DMS 273 (cell line): ENCODE measurements at regions not wholly inside any gene's neighbourhood (a gene's known extent, or its start where the extent isn't known, plus 50 kb on each side); places are given as distances from the start of the nearest gene placed in this dataset.
"Not testable (repeated sequence)": the region's sequence is repeated elsewhere in the genome, so short reads cannot be mapped to it uniquely, and the experiment has no call there.

Experiments
- DNase-seq: peaks from one replicate; lab custom pipeline; 2025; ENCODE audit not compliant: unreplicated experiment; lab: John Stamatoyannopoulos, UW

GRCh38 chr5:103389357-103389756 lies 130.8 kb downstream of the MACIR start:
- DNase-seq: no peak

DNA sequence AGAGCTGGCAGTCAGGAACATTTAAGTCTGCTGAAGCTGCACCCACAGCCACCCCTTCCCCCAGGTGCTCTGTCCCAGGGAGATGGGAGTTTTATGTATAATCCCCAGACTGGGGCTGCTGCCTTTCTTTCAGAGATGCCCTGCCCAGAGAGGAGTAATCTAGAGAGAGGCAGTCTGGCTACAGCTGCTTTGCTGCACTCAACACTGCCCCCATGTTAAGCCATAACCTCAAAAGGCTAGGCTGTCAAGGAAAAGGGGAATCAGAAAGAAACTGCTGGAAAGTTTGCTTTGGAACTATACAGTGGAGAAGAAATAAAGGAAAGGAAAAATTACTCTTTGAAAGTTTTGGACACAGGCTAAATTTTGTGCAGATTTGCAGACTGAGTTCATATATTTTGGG lies 127.2 kb downstream of the MACIR start:
- DNase-seq: no peak

GRCh38 chr5:103377638-103378037 lies 119.1 kb downstream of the MACIR start:
- DNase-seq: not testable (repeated sequence)

- no peak for DNase-seq
Observed at GRCh38 chr5:103375863-103376591, 117.5 kb downstream of the MACIR start.

- DNase-seq: peak; percentile 58
Observed at GRCh38 chr5:103375350-103375749, 116.8 kb downstream of the MACIR start.

GRCh38 chr5:103374473-103374963 lies 116.0 kb downstream of the MACIR start:
- DNase-seq: no peak

DNA sequence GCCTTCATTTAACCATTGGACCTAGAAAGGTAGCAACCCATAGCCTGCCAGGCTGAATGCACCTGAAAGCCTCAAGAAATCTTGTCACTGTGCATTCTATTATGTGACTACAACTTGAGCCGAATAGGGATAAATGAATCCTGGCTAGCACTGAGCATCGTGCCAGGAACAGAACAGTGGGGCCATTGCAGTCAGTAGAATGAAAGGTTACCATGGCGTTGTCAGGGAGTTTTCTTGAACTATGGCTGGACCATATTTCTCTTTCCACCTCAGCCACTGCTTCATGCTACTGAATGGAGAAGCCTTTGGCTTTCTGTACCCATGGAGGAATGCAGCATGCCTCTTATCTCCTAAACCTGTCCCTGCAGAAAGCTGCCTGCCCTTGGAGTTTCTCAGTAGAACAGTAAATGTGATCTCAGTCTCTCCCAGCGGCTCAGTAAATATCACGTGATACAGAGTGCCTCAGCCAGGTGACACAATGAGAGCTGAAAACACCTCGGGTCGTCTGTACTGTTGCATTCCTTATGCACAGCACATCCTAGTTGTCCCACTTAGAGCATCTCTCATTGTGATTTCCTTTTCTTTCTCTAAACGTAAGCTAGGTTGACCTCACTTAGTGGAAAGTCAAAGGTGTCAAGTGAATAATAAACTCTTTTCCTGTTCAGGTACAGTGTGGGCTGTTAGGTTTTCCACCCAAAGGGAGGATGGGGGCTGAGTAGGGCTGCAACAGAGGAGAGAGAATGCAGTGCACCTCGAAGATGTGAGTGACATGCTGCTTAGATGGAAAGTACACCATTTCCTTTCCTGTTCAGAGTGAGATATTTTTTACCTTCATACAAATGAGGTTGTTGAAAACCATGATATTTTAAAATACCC lies 115.3 kb downstream of the MACIR start:
- no peak for DNase-seq

DNA sequence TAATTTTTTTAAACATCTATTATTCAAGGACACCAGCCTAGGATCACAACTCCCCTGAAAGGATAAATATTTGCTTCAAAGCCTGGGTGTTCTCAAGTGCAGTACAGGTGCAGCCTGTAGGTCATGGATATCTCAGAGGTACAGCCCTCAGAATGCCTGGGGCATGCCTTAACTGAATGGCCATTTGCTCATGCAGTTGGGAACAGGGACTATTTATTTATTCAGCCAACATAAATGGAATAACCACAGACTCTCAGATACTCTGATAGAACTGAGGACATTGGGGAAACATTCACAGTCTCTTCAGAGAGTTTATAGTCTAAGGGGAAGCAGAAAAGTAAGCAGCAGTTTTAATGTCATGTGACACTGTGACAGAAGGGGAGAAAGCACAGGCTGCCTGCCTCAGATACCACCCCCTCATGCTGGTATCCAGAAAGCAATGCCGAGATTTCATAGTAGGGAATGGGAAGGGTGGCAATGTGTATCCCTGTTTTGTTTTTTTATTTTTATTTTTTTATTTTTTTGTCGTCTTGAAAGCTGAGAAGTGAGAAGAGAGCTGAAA lies 112.6 kb downstream of the MACIR start:
- DNase-seq: peak; percentile 33

DNA sequence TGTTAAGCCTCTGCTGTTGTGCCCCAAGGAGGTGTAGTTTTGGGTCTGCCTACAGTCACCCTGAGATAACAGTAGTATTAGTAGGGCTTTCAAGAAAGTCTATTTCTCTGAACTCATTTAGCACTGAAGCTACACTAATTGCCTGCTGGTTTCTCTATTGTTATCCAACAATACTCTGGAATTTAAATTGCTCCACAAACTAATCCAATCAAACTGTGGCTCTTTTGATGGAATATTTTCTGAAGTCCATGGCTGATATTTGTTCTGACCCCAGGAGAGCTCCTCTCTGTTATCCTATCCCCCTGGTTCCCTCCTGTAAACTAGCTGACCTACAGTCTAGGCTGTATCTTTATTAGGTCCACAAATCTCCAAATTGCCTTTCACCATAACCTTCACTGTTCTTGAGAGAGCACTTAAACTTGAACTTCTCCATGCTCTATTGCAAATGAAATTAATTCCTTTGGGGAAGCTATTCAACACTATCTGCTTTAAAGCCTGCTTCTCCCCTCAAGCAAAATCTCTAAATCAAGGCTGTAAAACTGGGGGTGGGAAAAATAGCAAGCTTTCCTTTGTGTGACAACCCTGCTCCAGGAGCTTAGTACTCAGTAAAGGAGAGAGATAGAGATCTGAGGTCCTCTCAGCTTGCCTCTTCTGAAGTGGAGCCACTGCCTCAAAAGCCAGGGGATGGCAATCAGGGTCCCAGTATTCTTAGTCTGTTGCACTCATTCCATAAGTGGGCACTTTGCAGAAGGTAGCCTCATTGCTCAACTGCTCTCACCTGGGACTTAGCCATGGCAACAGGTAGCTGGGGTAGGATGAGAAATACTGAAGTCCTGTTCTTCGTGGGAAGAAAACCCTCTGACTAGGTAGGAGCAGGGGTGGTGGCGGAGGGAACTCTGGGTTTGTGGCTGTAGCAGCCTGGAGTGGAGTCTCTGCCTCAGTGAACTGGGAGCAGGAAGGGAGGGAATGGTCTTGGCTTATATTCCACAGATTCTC lies 110.9 kb downstream of the MACIR start:
- DNase-seq: no peak

- DNase-seq: no peak
Observed at GRCh38 chr5:103367702-103368101, 109.1 kb downstream of the MACIR start.

DNA sequence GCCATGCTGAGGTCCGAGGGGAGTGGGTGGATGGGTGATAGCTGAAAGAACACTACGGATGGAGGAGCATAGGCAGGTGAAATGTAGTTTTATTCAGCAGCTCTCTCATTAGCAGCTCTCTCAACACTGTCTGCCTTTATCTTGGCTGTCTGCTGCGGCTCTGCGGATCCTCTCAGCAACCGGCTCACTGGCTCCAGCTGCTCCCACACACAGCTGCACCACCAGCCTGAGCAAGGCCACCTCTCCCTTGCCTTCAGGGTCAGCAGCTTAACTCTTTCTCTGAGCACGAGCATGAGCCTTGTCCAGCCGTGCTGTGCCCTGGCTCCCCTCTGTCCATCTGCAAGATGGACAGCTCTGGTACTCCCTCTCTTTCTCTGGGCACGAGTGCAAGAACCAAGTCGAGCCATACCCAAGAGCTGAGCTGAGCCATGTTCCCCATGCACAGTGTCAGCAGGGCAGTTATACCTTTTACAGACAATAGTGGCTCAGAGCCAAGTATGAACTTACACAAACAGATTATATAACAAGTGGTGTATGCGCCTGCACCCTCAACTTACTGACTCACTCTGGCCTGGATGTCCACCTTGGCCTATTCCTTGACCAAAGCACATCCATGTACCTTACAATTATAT lies 108.5 kb downstream of the MACIR start:
- no peak for DNase-seq

DNA sequence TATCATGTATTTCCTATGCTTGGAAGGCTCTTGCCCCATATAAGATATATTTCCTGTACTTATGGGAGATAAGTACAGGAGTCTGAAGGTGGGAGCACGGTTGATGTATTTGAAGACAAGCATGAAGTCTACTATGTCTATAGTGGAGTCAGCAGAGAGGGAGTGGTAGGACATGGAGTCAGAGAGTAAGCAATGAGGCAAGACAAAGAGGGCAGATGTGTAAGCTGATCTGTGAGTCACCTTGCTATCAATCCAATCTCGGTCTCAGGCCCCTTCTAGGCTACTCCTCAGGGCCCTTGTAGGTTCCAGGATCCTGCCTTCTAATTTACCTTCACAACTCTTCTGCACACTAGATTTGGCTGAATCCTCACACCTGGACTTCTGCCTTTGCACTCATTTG lies 105.5 kb downstream of the MACIR start:
- no peak for DNase-seq

- no peak for DNase-seq
Observed at GRCh38 chr5:103362211-103362610, 103.6 kb downstream of the MACIR start.

- peak; percentile 46 for DNase-seq
Observed at GRCh38 chr5:103360475-103360874, 101.9 kb downstream of the MACIR start.

DNA sequence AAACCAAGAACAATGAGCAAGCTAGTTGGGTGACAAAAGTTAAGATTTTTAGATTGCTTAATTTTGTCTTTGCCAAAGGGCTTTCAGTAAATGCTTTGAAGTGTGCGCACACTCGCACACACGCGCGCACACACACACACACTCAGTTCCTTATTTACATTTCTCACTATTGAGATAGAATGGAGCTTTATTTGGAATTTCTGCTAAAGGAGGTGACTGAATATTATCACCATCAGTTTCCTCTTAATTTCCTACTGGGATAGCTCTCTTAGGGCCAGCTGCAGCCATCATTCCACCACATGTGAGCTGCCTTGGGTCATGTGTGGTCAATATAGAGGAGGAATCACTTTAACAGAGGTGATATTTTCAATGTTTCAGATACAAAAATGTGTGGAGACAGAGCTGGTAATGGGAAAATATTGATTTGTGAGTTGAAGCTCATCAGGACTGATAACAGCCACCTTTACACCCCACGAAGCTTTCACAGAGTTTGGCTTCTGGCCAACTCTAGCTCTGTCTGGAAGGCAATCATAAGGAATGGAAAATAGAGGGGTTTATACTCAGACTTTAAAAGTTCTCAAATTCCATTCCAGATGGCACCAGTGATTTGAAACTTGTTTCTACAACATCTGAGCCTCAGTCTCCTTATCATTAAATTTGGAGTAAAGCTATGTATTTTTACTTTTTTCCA lies 99.9 kb downstream of the MACIR start:
- peak; percentile 78 for DNase-seq

DNA sequence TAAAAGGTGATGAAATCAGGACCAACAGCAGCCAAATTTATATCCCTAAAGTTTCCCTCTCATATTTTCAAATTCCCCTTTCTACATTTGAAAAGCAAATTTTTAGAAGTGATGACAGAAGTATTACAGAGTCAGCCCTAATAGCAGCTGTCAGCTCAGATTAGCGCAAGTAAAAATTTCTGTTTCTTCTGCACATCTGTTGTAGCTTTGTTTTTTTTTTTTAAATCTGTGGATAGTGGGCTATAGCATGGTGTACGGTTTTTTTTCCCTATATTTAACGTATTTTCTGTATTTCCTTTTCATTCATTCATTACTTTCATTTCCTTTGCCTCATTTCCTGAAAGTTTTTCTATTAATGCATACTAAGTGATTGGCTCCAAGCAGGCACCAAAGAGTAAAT lies 99.1 kb downstream of the MACIR start:
- peak; percentile 63 for DNase-seq

DNA sequence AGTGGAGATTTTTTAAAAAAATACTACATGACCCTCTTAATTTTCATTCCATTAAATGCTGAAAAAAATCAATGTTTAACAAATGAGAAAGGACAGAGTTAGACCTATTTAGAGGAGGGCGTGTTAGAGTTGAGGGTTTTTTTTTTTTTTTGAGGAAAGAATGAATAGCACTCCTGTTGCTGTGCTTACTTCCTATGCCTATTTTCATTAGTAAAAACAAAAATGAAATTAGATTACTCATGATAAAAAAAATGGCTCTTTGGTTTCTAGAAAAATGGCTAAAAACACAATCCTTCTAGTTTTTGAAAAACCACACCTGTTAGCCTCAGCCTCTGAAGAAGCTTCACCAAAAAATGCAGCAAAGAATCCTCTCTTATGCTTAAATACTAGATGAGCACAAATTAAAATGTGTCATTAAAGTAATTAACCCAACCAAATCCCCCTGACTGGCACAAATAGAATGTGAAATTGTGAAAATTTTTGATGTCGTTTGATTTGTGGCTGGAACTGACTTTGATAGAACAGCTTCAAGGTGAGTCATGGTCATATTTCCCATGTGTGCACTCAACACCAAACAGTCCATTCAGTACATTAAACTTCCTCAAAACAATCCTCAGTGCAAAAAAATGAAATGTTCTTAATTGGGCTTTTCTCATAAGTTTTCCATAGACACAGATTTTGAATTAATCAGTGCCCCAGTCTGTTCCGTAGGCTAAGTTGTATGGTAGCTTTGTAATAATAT lies 98.0 kb downstream of the MACIR start:
- DNase-seq: no peak

GRCh38 chr5:103355579-103355978 lies 97.0 kb downstream of the MACIR start:
- peak; percentile 26 for DNase-seq

DNA sequence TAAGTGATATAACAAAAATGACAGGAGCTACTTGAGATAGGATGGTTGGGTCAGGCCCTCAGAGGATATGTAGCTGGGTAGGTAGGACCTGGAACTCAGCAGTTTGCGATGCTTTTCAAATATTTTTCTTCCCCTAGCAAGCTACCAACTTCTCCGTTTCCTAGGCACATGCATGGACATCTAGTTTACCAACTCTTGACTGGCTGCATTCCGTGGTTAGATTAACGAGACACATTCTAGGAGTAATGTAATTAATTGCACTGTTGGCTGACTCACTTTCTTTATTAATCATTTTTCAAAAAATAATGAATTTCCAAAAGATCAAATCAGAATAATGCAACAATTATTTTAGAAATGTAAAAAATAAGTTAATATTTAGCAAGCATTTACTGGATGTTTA lies 95.9 kb downstream of the MACIR start:
- no peak for DNase-seq
